ENCODE measurements at regions not wholly inside any gene's neighbourhood (a gene's known extent, or its start where the extent isn't known, plus 50 kb on each side); places are given as distances from the start of the nearest gene placed in this dataset.

DNA sequence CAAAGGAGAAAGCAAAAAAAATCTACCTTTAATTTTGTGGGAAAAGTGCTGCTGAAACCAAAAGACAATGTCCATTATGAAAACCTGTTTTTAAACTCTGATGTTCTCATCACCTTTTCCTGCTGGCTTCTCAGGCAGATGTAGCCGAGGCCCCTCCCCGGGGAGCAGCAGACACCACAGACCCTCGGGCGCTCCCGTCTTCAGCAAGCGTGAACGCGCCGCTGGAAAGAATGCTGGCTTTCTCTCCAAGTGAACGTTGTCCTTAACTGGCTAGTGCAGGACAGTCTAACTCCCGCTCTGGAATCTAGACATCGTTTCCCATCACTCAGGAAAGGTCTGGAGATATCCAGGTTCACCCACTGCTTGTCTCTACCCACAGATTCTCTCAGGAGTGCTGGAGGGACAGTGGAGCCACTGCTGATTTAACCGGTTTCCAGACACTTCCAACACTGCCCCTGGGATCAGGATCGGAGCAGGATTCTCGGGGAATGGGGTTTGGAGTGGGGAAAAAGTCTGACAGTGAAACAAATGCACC is 211.2 kb downstream of the RBFOX3 start:
- Histone ChIP-seq H3K27ac (no peak overlapping the region), H3K36me3 (no peaks in the 10 kb centered on the region), H3K27me3 (peaks cover 0 to 10% of the 10 kb centered on the region in 2 donors), H3K9me3 (no peaks in the 10 kb centered on the region), H3K4me3 (no peak overlapping the region), H3K4me1 (no peaks in the 10 kb centered on the region)
- DNase-seq = no peak
- WGBS (ENCODE audit: insufficient coverage, low coverage, low lambda C conversion rate, missing lambda C conversion rate) = 63% methylated on average over 11 of the region's 15 CpGs
- intact Hi-C loops (cut with DNase I) = loop anchor here in 1 of 2 donors (10.0 kb wide), 1 partner anchor 305 kb away; no protein-coding TSS in a partner anchor
- TF ChIP-seq, protein P1, sequence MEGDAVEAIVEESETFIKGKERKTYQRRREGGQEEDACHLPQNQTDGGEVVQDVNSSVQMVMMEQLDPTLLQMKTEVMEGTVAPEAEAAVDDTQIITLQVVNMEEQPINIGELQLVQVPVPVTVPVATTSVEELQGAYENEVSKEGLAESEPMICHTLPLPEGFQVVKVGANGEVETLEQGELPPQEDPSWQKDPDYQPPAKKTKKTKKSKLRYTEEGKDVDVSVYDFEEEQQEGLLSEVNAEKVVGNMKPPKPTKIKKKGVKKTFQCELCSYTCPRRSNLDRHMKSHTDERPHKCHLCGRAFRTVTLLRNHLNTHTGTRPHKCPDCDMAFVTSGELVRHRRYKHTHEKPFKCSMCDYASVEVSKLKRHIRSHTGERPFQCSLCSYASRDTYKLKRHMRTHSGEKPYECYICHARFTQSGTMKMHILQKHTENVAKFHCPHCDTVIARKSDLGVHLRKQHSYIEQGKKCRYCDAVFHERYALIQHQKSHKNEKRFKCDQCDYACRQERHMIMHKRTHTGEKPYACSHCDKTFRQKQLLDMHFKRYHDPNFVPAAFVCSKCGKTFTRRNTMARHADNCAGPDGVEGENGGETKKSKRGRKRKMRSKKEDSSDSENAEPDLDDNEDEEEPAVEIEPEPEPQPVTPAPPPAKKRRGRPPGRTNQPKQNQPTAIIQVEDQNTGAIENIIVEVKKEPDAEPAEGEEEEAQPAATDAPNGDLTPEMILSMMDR (IDR thresholded peaks at IDR 0.05) = no peak
- no peak for TF ChIP-seq POLR2A (IDR thresholded peaks at IDR 0.05)
- ATAC-seq = no peak

DNA sequence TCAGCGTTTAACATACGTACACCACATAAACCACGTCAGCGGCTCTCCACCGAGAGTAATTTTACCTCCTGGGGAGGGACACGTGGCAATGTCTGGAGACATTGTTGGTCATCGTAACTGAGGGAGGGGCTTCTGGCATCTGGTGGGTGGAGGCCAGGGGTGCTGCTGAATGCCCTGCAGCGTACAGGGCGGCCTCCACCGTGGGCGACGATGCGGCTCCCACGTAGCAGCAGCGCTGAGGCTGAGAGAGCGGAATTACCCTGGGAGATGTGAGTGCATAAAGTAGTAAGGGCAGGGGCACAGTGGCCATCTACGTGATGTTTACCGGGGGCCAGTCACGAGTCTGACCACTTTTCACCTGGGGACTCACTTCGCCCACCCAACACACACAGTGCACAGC is 212.4 kb downstream of the RBFOX3 start:
- Histone ChIP-seq H3K27ac (no peak overlapping the region), H3K27me3 (peaks cover 0 to 10% of the 10 kb centered on the region in 2 donors), H3K36me3 (no peaks in the 10 kb centered on the region), H3K9me3 (no peaks in the 10 kb centered on the region), H3K4me1 (no peaks in the 10 kb centered on the region), H3K4me3 (no peak overlapping the region)
- DNase-seq (no peak), ATAC-seq (no peak)
- WGBS (ENCODE audit: insufficient coverage, low coverage, low lambda C conversion rate, missing lambda C conversion rate) = 60% methylated on average over 1 of the region's 20 CpGs
- TF ChIP-seq, protein P1 (IDR thresholded peaks at IDR 0.05) = no peak
- no peak for TF ChIP-seq POLR2A (IDR thresholded peaks at IDR 0.05)
- intact Hi-C loops (cut with DNase I) = no loop called here

DNA sequence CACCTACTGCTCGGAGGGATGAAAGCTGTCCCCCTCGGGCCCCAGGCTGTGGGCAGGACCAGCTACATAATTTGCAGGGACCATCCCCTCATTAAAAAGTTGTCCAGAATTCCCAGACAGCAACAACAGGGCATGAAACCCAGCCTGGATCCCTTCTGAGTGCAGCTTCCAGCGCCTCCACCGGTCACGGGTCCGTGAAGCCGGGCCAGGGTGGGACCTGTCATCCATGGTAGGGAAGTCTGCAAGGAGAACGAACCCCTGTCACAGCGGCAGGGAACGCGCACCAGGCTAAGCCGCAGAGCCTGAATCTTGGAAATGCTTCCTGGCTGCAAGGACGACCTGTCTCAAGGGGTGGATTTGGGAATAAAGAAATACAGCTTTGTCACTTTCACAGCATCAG is 214.2 kb downstream of the RBFOX3 start:
- Histone ChIP-seq H3K4me3 (no peak overlapping the region), H3K4me1 (no peaks in the 10 kb centered on the region), H3K36me3 (no peaks in the 10 kb centered on the region), H3K27me3 (peaks cover 0 to 15% of the 10 kb centered on the region in 2 donors), H3K27ac (no peak overlapping the region), H3K9me3 (no peaks in the 10 kb centered on the region)
- intact Hi-C loops (cut with DNase I) = no loop called here
- no peak for DNase-seq
- no peak for ATAC-seq
- 60% methylated on average over 7 of the region's 13 CpGs for WGBS (ENCODE audit: insufficient coverage, low coverage, low lambda C conversion rate, missing lambda C conversion rate)
- no peak for TF ChIP-seq POLR2A (IDR thresholded peaks at IDR 0.05)
- TF ChIP-seq, protein P1 (IDR thresholded peaks at IDR 0.05) = no peak

DNA sequence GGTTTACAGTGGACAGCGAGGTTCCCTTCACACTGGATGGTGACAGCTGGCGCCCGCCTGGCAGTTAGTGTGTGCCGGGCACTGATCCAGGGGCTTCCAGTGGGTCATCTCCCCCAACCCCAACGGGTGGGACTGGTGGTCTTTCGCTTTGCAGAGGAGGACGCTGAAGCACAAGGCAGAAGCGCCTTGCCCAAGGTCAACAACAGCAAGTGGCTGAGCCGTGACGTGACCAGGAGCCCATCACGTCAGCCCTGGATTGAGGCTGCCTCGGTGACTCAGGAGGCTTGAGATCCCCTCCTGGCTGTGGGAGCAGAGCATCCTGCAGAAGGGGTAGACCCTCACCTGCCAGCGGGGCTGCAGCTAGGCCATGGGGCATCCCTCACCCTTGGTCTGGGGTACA is 215.3 kb downstream of the RBFOX3 start:
- Histone ChIP-seq H3K27me3 (peaks cover 0 to 11% of the 10 kb centered on the region in 2 donors), H3K36me3 (no peaks in the 10 kb centered on the region), H3K27ac (no peak overlapping the region), H3K9me3 (no peaks in the 10 kb centered on the region), H3K4me1 (no peaks in the 10 kb centered on the region), H3K4me3 (no peak overlapping the region)
- TF ChIP-seq, protein P1 (IDR thresholded peaks at IDR 0.05) = no peak
- no peak for TF ChIP-seq POLR2A (IDR thresholded peaks at IDR 0.05)
- intact Hi-C loops (cut with DNase I) = no loop called here
- WGBS (ENCODE audit: insufficient coverage, low coverage, low lambda C conversion rate, missing lambda C conversion rate) = no CpG with 5 or more reads among the region's 13 CpGs
- ATAC-seq (no peak), DNase-seq (no peak)

DNA sequence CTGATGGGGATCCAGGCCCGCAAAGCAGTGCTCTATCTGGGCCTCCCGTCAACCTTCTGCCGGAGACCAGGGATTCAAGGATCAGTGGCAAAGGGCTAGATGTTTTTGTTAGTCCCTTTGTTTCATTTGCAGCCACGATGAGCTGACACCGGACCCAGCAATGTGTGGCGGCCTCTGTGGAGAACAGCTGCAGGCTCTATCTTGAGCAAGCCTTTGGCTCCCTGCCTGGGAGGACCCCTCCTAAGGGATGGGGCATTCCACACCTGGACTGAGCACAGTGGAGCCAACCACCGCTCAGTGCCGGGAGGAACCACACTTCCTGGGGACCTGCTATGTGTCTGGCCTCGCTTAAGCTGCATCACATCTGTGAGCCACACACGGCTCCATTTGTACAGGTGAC is 215.8 kb downstream of the RBFOX3 start:
- H3K27me3 ChIP-seq = peaks cover 0 to 6% of the 10 kb centered on the region in 2 donors
- H3K4me1 ChIP-seq = no peaks in the 10 kb centered on the region
- TF ChIP-seq, protein P1 (IDR thresholded peaks at IDR 0.05) = no peak
- no peak for TF ChIP-seq POLR2A (IDR thresholded peaks at IDR 0.05)
- no peaks in the 10 kb centered on the region for H3K36me3 ChIP-seq
- H3K27ac ChIP-seq = no peak overlapping the region
- 27% methylated on average over 3 of the region's 10 CpGs for WGBS (ENCODE audit: insufficient coverage, low coverage, low lambda C conversion rate, missing lambda C conversion rate)
- DNase-seq (no peak), ATAC-seq (no peak)
- intact Hi-C loops (cut with DNase I) = no loop called here
- H3K4me3 ChIP-seq = no peak overlapping the region
- H3K9me3 ChIP-seq = no peaks in the 10 kb centered on the region
